AG09319 (cell line): ENCODE measurements at regions not wholly inside any gene's neighbourhood (a gene's known extent, or its start where the extent isn't known, plus 50 kb on each side); places are given as distances from the start of the nearest gene placed in this dataset.

Experiments
- DNase-seq: peaks from one replicate; pipeline ENCODE4 v3.0.0-alpha.2; 2010; ENCODE audit warnings: low read depth; ENCODE audit errors: extremely low read depth
- CTCF ChIP-seq: IDR thresholded peaks from 2 replicates; pipeline ENCODE4 v1.5.1; 2011; ENCODE audit warnings: low read depth, mild to moderate bottlenecking, inconsistent platforms, low read length, moderate library complexity

GRCh38 chr2:120892271-120892966, 156.8 kb downstream of the GLI2 start:
- DNase-seq: no peak
- TF ChIP-seq CTCF: no peak

GRCh38 chr2:120892967-120893667, 157.4 kb downstream of the GLI2 start:
- DNase-seq: peak; percentile 8
- no peak for TF ChIP-seq CTCF

GRCh38 chr2:120893811-120894584, 158.3 kb downstream of the GLI2 start:
- TF ChIP-seq CTCF: no peak
- DNase-seq: no peak

GRCh38 chr2:120894966-120895365, 159.3 kb downstream of the GLI2 start:
- no peak for DNase-seq
- no peak for TF ChIP-seq CTCF

GRCh38 chr2:120896126-120896525, 160.5 kb downstream of the GLI2 start:
- no peak for DNase-seq
- no peak for TF ChIP-seq CTCF

- DNase-seq: no peak
- TF ChIP-seq CTCF: no peak
Observed at GRCh38 chr2:120896901-120897300, 161.2 kb downstream of the GLI2 start.

- TF ChIP-seq CTCF: no peak
- DNase-seq: no peak
Observed at GRCh38 chr2:120897399-120897798, 161.7 kb downstream of the GLI2 start.
